GM19468 (cell line): ENCODE measurements at regions not wholly inside any gene's neighbourhood (a gene's known extent, or its start where the extent isn't known, plus 50 kb on each side); places are given as distances from the start of the nearest gene placed in this dataset.

ENCODE experiments used
- ATAC-seq: cut with Tn5 transposase; IDR thresholded peaks from one replicate; pipeline ENCODE4 v1.9.1; 2021; ENCODE audit warnings: mild to moderate bottlenecking, moderate library complexity, moderate number of reproducible peaks; ENCODE audit not compliant: unreplicated experiment; ENCODE audit errors: extremely low read depth

DNA sequence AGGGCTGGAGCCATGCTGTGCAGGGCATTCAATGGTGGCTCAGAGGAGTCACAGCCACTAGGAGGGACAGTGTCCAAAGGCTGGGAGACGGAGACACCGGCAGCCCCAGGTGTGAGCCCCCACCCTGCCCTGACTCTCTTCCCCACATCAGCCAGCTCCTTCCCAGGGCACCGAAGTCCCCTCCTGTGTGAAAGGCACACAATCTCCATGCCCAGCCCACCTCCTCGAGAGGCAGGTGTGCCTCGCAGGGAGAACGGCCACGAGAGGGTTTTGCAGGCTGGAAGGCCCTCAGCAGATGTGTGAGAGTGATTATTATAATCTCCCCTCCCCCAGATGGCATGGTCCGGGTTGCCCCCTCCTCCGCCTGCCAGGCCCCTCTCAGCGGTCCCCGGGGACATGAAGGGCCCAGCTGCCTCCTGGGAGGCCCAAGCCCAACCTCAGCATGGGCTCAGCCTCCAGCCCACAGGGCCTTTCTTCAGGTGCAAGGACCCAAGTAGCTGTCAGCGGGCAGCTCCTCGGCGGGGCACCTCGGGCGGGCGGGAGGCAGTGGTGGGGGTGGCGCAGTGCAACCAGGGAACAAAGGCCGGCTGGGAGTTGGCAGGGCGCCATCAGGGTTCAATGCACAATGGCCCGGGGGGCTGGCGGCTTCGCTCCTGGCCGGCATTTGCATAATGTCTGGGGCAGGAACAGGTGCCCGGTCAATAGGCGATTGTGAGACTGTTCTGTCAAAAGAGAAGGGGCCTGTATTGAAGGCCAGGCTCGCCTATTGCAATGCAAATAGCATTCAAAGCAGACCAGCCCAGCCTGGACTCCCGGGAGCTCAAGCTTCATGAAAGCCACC is 155.3 kb upstream of the ZMIZ1 start:
- no peak for ATAC-seq

DNA sequence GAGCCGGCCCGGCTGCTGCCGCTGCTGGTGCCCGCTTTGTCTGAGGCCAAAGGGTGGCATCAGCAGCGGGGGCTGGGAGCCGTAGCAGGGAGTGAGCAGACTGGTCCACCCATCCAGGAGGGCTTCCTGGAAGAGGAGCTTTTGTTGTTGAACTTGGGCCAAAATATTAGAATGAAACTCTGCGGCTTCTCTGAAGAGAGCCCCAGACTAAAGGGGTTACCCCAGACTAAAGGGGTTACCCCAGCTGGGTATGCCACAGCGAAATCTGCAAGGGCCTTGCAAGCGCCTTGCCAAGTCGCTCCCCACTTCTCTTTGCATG is 154.7 kb upstream of the ZMIZ1 start:
- no peak for ATAC-seq

DNA sequence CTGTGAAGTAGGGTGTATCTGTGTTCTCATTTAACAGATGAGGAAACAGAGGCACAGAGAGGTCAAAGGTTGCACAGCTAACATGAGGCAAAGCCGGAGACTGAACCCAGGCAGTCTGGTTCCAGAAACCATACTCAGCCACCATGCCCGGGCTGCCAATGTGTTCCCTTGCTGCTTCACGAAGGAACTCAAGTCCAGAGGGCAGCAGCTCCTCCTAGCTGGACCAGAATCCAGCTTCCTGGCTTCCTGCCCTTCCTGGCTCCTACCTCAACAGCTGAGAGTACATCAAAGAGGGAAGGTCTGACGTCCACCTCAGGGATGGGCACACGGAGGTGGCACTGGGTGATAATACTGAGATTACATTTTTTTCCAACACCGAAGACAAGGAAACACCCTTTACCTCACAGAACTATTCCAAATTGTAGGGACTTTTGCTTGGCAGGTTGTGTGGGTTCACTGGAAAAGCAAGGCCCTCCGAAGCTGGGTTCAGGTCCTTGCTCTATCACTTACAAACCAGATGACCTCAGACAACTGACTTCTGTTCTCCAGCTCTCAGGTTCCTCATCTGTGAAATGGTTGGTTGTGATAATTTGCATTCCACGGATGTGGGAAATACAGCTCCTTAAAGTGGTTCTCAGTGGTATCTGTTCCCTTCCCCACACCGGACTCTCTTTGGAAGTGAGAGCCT is 154.1 kb upstream of the ZMIZ1 start:
- no peak for ATAC-seq

DNA sequence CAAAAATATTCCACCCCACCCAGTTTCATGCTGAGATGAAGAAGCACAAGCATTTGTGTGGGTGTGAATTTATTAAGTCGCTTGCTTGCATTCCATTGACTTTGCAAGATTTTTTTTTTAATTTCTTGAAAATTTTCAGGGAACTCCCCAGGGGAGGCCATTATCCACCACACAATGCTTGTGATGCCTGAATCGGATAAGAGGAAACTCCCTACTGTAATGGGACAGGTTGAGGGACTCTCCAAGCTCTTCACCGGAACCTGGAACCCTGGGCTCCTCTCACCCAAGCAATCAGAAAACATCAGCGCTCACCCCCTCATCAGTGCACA is 153.6 kb upstream of the ZMIZ1 start:
- ATAC-seq: no peak

DNA sequence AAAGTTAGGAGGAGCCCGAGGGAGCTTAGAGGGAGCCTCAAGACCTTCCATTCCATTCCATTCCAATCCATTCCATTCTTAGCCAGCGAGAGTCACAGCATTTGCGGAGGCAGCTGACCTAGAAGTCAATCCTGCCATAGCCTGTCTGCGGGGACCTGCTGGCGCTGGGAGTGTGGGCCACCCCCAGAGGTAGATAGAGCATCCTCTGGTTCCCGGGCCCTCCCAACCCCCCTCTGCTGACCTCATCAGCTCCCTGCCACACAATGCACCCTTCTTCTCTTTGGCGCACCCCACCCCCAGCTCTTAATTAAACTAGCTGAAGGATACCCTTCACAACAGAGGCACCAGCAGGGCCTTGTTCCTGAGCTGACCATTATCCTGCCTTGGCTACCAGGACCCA is 152.5 kb upstream of the ZMIZ1 start:
- no peak for ATAC-seq

DNA sequence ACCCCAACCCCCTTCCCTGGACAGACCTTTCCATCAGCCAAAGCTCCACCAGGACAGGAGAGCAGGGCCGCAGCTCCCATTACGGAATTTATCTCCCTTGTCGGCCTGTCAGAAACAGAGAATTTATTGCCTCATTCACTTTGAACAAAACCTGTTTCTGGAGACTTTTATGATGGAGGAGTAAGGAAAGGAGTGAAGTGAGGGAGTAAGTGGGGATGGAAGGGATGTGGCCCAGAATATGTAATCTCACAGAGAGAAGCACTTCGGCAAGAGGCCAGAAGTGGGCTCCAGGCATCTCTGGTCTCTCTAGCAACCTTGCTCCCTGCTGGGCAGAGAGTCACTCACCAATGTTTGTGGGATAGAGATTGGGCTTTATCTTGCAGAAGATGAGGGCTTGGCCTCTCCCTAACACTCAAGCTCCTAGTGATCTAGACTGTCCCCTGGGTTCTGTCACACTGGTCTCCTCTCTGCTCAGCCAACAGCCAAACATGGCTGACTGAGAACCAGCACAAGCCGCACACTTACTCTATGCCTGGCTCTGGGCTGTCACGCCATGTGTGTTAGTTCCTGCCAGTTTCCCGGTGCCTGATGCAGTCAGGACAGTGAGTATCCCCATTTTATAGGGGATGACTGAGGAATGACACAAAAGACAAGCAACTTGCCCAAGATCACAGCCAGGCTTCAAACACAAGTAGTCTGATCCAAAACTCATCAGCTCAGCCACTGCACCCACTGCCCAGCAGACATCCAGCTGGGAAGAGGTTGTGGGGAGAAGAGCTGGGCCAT is 149.4 kb upstream of the ZMIZ1 start:
- no peak for ATAC-seq

DNA sequence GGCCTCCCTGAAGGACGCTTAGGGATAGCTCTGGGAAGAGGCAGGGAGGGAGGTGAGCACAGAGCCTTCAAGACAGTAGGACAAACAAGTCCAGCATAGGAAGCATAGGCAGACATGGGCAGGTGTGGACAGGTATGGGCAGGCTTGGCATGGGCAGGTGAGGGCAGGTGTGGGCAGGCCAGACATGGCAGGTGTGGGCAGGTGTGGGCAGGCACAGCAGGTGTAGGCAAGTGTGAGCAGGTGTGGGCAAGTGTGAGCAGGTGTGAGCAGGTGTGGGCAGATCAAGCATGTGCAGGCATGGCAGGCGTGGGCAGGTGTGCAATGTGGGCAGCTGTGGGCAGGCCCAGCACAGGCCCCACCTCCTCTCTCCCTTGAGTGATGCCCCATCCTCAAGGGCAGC is 148.8 kb upstream of the ZMIZ1 start:
- ATAC-seq: no peak

DNA sequence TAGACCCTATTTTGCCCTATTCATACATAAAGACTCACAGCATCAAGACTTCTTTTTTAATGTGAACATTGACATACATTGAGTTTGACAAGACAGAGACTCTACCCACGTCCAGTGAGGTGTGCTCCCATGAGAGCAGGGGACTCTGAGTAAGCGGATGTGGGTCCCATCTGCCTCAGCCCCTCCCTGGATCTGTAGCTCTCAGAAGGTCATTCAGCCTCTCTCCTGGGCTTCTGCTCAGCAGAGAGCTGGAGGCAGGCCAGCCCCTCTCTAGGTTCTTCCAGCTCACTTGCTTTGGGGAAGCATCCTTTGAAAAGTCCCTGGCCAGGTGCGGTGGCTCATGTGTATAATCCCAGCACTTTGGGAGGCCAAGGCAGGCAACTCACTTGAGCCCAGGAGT is 146.9 kb upstream of the ZMIZ1 start:
- ATAC-seq: no peak

DNA sequence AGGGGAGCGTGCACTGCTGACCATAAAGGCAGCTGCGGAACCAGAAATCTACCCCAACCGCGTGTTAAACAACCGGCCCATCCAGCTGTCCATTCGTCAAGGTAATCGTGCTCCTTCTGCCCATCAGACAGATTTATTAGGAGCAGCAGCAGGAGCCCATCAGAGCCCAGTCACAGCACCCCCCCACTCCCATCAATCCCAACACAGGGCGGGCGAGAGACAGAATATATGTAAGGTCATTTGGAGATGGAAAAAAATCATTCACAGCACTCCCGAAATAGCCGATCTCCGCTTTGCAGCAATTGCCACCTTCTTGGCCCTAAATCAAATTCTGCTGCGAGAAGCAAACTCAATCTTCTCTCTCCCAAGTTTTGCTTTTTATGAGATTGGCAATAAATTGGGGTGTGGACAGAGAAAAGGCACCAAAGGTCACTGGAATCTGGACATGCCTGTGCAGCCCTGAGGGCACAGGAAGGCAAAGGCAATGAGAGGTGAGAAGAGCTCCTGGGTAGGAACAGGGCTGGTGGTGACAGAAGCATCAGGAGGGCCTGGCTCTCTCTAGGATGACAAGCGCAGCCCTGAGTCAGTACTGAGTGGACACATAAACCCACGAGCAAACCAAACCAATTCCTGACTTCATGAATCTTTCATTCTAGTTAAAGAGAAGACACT is 145.0 kb upstream of the ZMIZ1 start:
- ATAC-seq: no peak

DNA sequence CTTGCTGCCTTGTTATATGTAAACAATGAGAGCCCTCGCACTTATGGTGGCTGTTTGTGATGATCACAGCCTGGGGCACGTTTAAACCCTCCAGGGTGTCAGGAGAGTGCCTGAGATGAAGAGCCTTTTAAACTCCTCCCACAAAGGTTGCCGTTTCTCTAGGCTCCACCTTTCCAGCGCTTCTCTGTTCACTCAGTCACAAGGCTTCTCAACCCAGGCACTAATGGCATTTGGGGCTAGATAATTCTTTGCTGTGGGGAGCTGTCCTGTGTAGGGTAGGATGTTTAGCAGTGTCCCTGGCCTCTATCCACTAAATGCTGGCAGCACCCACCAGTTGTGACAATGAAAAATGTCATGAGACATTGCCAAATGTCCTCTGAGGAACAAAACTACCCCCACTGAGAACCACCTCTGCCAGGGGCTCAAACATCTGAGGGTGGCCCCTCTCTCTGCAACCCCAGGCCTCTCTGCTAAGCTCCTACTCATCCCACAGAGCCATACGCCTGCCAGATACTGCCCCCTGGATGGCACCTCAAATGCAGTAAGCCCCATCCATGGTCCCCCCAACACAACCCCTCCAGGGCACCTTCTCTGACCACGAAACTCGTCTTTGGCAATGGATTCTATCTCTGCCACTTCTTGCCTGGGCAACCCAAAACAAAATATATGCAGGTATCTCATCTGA is 144.3 kb upstream of the ZMIZ1 start:
- no peak for ATAC-seq

DNA sequence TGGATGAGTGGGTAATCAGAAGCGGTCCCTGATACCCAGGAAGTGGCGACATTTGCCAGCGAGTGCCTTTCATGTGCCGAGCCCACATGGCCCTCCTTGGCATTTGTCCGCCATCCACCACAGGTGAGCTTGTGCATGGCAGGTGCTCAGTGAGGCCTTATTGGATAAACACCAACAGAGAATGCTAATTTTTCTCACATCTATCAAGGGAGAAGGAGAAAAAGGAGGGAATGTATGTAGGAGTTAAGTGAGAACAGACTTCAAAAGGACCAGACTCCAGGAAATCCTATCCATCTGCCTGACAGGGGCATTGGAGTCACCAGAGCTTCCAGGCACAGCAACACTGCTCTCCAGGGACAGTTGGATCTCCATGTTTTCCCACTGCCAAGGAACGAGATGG is 143.5 kb upstream of the ZMIZ1 start:
- no peak for ATAC-seq

DNA sequence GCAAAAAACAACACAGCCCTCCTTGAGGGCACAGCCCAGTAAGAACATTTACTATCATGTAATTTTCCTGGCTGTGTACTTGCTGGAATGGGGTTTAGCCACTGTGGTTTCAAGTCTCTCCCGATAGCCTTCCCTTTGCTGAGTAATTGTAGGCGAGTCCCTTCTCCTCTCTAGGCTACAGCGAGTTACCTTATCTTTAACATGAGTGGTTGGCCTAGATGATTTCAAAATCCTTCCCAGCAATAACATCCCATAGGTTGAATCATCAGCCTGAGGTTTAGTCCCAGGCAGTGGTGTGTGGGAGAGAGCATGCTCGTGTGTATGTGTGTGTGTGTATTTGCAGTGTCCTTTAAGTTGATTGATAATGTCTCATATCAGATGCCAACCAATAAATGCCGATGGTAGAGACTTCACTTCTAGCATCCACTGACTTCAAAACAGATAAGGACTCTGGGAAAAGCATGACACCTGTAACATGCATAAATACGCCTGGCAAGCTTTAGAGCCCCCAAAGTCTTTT is 142.9 kb upstream of the ZMIZ1 start:
- no peak for ATAC-seq

DNA sequence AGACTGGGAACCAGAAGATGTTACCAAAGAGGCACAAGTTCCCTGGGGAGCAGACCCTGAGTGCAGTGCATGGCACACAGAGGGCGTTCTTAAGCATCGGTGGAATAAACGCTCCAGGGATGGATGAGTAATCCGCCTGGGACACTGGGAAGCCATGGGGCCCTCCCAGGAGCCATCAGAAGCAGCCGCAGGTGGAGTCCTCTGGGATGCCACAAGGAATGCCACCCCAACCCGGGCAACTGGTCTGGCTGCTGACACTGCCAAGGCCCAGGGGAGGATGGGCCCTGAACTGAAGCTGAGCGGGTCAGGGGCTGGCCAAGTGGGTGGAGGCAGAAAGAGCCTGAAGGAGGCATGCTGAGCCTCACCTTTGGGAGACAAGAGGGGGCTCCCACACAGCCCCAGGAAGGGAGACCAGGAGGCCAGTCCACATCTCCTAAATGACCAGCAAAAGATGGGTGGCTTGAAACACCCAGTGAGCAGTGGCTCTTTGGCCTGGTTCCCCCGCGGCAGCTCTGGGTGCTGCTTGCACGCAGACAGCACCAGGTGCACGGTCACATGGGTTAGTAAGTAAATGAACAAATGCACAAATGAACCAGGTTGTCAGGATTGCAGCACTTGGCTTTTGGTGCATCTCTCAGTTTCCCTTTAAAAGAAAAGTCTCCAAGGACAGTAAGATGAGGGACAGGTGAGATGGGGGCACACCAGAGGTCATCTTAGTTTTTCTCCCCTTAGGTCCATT is 141.3 kb upstream of the ZMIZ1 start:
- ATAC-seq: no peak

DNA sequence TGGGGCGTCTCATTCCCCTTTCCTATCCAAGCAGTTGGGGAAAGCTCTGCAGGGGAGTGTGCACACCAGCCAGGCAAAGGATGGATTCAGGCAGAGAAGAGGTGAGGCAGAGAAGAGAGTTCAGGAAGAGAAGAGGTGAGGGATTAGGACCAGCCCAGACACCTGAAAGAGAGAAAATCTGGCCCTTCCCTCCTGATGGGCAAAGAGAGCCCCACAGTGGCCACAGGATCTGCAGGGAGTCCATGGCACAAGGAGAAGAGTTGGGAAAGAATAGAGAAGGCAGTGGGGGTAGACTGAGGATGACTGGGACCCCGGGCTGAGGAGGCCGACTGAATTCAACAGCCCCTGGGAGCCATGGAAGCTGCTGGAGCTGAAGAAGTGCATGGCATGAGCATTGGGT is 140.4 kb upstream of the ZMIZ1 start:
- ATAC-seq: no peak

DNA sequence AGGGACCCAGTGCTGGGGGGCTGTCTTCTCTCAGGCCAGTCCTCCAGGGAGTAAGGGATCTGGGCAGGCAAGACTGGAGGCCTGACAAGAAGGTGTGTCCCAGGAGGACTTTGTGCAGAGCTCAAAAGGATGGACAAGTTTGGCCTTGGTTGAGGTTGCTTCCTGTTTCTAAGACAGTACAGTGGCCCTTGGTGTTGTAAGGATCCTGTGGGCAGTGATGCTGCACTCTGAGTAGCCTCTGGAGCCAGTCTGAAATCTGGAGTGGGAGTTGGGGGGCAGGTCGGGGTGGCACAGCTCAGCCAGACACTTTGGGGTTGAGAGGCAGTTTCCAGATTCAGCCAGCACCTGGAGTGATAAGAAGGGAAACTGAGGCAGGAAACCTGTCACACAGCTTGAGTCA is 139.2 kb upstream of the ZMIZ1 start:
- no peak for ATAC-seq

DNA sequence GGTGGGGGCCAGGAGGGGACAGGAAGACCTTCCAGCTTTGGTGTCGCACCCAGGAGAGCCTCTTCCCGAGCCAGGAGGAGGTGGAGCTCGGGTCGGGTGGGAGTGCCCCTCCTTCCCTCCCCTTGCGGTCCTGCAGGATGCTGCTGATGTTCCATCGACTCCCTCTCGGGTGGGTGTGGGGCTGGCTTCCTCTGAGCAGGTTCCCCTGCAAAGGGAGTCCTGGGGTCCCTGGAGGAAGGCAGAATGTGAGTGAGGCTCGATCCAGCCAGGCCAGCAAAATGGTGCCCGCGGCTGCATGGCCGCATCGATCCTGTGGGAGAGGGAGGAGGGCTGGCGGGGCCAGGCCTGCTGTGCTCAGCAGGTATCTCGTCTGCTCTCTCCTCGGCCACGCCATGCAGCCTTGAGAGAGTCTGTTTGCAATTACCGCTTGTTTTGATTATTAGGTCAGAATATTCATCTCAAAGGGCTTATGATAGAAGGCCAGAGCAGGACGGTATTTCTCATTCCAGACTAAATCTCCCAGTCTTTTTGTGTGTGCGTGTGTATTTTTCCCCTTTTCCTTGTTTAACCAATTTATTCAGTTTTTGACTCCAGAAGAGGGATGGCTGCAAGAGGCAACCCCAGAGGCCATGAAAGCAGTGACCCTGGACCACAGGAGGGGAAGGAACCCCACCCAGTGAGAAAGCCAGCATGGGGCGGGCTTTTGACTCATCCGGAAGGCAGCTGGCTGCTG is 137.3 kb upstream of the ZMIZ1 start:
- ATAC-seq: no peak

DNA sequence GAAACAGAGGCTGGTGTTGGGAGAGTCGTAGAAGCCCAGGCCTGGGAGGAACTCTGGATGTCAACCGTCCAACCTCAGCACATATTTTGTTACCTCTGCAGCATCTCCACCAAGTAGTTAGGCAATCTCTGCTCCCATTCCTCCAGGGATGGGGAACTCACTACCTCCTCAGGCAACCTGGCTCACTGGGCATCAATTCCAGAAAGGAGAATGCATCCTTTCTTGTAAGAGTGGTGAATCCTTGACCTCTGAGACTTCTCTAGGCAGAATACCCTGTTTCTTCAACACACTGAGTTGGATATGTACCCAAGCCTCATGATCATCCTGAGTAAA is 136.7 kb upstream of the ZMIZ1 start:
- no peak for ATAC-seq

DNA sequence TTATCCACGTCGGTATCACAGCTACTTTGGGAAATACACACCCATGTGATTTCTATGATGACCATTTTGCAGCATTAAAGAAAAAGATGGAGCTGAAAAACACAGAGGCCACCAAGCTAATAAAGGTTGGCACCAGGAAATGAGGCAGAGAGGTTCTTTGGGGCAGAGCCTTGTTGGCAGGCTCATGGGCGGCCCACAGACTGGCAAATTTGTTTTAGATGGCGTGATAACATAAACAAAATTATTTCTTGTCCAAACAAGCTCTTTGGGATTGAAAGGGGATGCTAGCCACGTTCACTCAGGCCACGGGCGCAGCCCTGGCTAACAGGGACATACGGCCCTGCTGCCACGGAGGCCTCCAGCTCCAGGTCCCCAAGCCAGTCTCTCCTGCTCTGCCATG is 135.9 kb upstream of the ZMIZ1 start:
- no peak for ATAC-seq
